Left cardiac atrium (tissue), 4 donors: ENCODE measurements at regions not wholly inside any gene's neighbourhood (a gene's known extent, or its start where the extent isn't known, plus 50 kb on each side); places are given as distances from the start of the nearest gene placed in this dataset.

Experiments used
- ATAC-seq, 2 donors: fragments of 200-7000 bp; cut with Tn5 transposase; one replicate each; pipeline ENCODE4 v1.9.1; 2020; ENCODE audit warnings: mild to moderate bottlenecking in 2 of 2, moderate library complexity in 2 of 2
- DNase-seq: peaks from one replicate; pipeline ENCODE4 v3.0.0-alpha.2; 2020
- intact Hi-C, 2 donors: fragments of 100-400 bp; cut with DNase I; formaldehyde crosslinking; loops; one replicate each; pipeline versions ENCODE4 v1.14.1 to v1.15.1; 2022 to 2023
- donor health status: DM: no; HTN: yes; CAD: no.
- donor health status: DM: no; HTN: yes; CAD: no; lungs with severe emphysema.
- donor health status: DM: yes; HTN: yes; CAD: no.
- donor health status: Dilated cardiomyopathy.

GRCh38 chr15:23897091-23897490, 210.0 kb upstream of the NDN start:
- DNase-seq (no peak), ATAC-seq (peak in 1 of 2 donors; percentile 29)
- intact Hi-C loops: no loop called here

GRCh38 chr15:23897531-23897930, 210.4 kb upstream of the NDN start:
- ATAC-seq (peak in 1 of 2 donors; percentile 76), DNase-seq (no peak)
- intact Hi-C loops: no loop called here

GRCh38 chr15:23910030-23910429, 222.9 kb upstream of the NDN start:
- DNase-seq (no peak), ATAC-seq (no peak)
- intact Hi-C loops: no loop called here

GRCh38 chr15:23912191-23912590, 225.1 kb upstream of the NDN start:
- DNase-seq: no peak
- intact Hi-C loops: no loop called here
- ATAC-seq: peak in 1 of 2 donors; percentile 34

- ATAC-seq: no peak
Observed at GRCh38 chr15:23913081-23913480, 226.0 kb upstream of the NDN start.

GRCh38 chr15:23913635-23914034, 226.5 kb upstream of the NDN start:
- intact Hi-C loops: no loop called here
- DNase-seq: no peak
- no peak for ATAC-seq

More at GRCh38 chr15:23913081-23913480, 226.0 kb upstream of the NDN start:
- intact Hi-C loops: no loop called here
- no peak for DNase-seq

- intact Hi-C loops: no loop called here
Observed at GRCh38 chr15:23924686-23925085, 237.6 kb upstream of the NDN start.

GRCh38 chr15:23954931-23955330, 267.8 kb upstream of the NDN start:
- no peak for ATAC-seq
- no peak for DNase-seq
- intact Hi-C loops: no loop called here

More at GRCh38 chr15:23924686-23925085, 237.6 kb upstream of the NDN start:
- no peak for DNase-seq
- ATAC-seq: no peak

GRCh38 chr15:23983500-23984259, 296.6 kb upstream of the NDN start:
- intact Hi-C loops: no loop called here
- ATAC-seq (no peak), DNase-seq (no peak)

GRCh38 chr15:23994273-23994672, 307.2 kb upstream of the NDN start:
- DNase-seq: no peak
- intact Hi-C loops: no loop called here
- ATAC-seq: no peak

GRCh38 chr15:23998056-23998455, 311.0 kb upstream of the NDN start:
- intact Hi-C loops: no loop called here
- DNase-seq (no peak), ATAC-seq (no peak)

GRCh38 chr15:24008476-24008875, 321.4 kb upstream of the NDN start:
- DNase-seq (no peak), ATAC-seq (no peak)
- intact Hi-C loops: no loop called here

- intact Hi-C loops: no loop called here
- DNase-seq (no peak), ATAC-seq (no peak)
Observed at GRCh38 chr15:24017470-24017869, 330.4 kb upstream of the NDN start.

- intact Hi-C loops: no loop called here
- no peak for DNase-seq
- no peak for ATAC-seq
Observed at GRCh38 chr15:24039683-24040082, 352.6 kb upstream of the NDN start.

- intact Hi-C loops: no loop called here
- DNase-seq (no peak), ATAC-seq (no peak)
Observed at GRCh38 chr15:24054547-24055245, 367.6 kb upstream of the NDN start.

- DNase-seq (no peak), ATAC-seq (no peak)
- intact Hi-C loops: no loop called here
Observed at GRCh38 chr15:24067733-24068501, 380.8 kb upstream of the NDN start.

GRCh38 chr15:24075420-24076089, 388.4 kb upstream of the NDN start:
- DNase-seq (no peak), ATAC-seq (no peak)
- intact Hi-C loops: no loop called here

- ATAC-seq (no peak), DNase-seq (no peak)
- intact Hi-C loops: no loop called here
Observed at GRCh38 chr15:24076090-24076784, 389.1 kb upstream of the NDN start.
